HEK293T (cell line): ENCODE measurements at regions not wholly inside any gene's neighbourhood (a gene's known extent, or its start where the extent isn't known, plus 50 kb on each side); places are given as distances from the start of the nearest gene placed in this dataset.

Experiments
- BHLHE40 ChIP-seq: fragments of 450-650 bp; IDR thresholded peaks from 2 replicates; pipeline ENCODE4 v1.6.1; 2016; ENCODE audit warnings: mild to moderate bottlenecking, moderate library complexity, borderline replicate concordance
- FOXA1 ChIP-seq: fragments of 450-650 bp; IDR thresholded peaks from 2 replicates; pipeline ENCODE4 v1.6.1; 2016; ENCODE audit warnings: mild to moderate bottlenecking
- FOXK2 ChIP-seq: fragments of 450-650 bp; IDR thresholded peaks from 2 replicates; pipeline ENCODE4 v1.6.1; 2016; ENCODE audit warnings: mild to moderate bottlenecking
- FOXM1 ChIP-seq: fragments of 450-650 bp; IDR thresholded peaks from 2 replicates; pipeline ENCODE4 v1.6.1; 2017; ENCODE audit warnings: mild to moderate bottlenecking, borderline replicate concordance
- LEF1 ChIP-seq: fragments of 450-650 bp; IDR thresholded peaks from 2 replicates; pipeline ENCODE4 v1.6.1; 2017; ENCODE audit warnings: mild to moderate bottlenecking, borderline replicate concordance
- NFRKB ChIP-seq: fragments of 450-650 bp; IDR thresholded peaks from 2 replicates; pipeline ENCODE4 v1.6.1; 2016; ENCODE audit warnings: mild to moderate bottlenecking, moderate library complexity
- PKNOX1 ChIP-seq: fragments of 450-650 bp; IDR thresholded peaks from 2 replicates; pipeline ENCODE4 v1.6.1; 2016
- SUZ12 ChIP-seq: fragments of 450-650 bp; IDR thresholded peaks from 2 replicates; pipeline ENCODE4 v1.6.1; 2016; ENCODE audit warnings: mild to moderate bottlenecking
- TARDBP ChIP-seq: fragments of 450-650 bp; IDR thresholded peaks from 2 replicates; pipeline ENCODE4 v1.6.1; 2016

GRCh38 chr2:103462712-103463111 is 700.9 kb downstream of the TMEM182 start:
- TF ChIP-seq PKNOX1 (no peak), BHLHE40 (no peak), NFRKB (no peak), FOXK2 (no peak), FOXM1 (no peak), FOXA1 (no peak), LEF1 (no peak), TARDBP (no peak), SUZ12 (no peak)
